D721Med (cell line): ENCODE measurements at regions not wholly inside any gene's neighbourhood (a gene's known extent, or its start where the extent isn't known, plus 50 kb on each side); places are given as distances from the start of the nearest gene placed in this dataset.

Experiments used
- DNase-seq: peaks from one replicate; pipeline ENCODE4 v3.0.0; 2011; ENCODE audit warnings: low spot score; ENCODE audit not compliant: insufficient read length
- FAIRE-seq: peaks from 2 replicates; lab custom pipeline; 2011; peaks lifted over from hg19 to GRCh38; lab: Jason Lieb, UNC
- TF ChIP-seq, protein P1 (sequence below): IDR thresholded peaks from 2 replicates; pipeline ENCODE4 v1.5.1; 2012; ENCODE audit warnings: mild to moderate bottlenecking, control low read depth; ENCODE audit not compliant: insufficient read depth; ENCODE audit errors: missing control alignments

DNA sequence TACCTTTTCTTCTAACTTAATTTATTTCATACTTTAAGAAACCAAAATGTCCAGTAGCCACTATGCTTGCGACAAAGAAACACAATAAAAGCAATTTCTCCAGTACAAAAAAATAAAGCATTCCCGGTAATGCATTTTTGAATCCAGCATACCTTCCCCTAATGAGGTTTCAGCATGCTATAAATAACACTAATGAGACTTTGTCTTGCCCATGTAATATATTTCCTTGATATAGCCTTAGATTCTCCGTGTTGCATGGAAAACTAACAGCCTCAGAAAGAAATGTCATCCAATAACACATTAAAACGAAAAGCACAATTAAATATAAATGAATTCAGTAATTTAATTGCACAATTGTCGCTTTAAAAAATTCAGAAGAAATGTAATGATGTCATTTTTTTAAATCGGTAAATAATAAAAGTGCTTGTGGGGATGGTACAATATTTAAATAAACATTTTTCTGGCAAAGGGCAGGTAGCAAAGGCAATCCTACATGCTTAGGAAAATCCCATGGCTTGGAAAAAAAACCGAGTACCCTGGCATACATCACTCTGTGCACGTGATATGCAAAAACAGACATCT is 225.2 kb upstream of the PPARGC1A start:
- DNase-seq (no peak), FAIRE-seq (no peak)
- TF ChIP-seq, protein P1, sequence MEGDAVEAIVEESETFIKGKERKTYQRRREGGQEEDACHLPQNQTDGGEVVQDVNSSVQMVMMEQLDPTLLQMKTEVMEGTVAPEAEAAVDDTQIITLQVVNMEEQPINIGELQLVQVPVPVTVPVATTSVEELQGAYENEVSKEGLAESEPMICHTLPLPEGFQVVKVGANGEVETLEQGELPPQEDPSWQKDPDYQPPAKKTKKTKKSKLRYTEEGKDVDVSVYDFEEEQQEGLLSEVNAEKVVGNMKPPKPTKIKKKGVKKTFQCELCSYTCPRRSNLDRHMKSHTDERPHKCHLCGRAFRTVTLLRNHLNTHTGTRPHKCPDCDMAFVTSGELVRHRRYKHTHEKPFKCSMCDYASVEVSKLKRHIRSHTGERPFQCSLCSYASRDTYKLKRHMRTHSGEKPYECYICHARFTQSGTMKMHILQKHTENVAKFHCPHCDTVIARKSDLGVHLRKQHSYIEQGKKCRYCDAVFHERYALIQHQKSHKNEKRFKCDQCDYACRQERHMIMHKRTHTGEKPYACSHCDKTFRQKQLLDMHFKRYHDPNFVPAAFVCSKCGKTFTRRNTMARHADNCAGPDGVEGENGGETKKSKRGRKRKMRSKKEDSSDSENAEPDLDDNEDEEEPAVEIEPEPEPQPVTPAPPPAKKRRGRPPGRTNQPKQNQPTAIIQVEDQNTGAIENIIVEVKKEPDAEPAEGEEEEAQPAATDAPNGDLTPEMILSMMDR = no peak

DNA sequence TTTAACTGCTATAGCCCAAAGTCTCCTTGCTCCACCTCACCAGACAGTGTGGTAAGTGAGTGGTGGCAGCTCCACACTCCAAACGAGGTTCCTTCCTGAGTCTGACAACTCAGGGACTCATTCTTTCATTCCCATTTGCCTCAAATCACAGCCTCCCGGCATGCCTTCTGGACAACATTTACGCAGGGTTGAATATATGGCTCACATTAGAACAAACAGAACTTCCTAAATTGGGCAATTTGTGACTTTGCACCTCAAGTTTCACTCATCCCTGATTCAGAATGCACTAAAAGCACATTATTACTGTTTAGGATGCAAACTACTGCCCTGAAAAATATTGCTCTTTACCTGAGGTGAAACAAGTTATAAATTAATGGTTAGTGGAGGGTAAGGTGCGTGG is 224.6 kb upstream of the PPARGC1A start:
- TF ChIP-seq, protein P1 = no peak
- DNase-seq (no peak), FAIRE-seq (no peak)

DNA sequence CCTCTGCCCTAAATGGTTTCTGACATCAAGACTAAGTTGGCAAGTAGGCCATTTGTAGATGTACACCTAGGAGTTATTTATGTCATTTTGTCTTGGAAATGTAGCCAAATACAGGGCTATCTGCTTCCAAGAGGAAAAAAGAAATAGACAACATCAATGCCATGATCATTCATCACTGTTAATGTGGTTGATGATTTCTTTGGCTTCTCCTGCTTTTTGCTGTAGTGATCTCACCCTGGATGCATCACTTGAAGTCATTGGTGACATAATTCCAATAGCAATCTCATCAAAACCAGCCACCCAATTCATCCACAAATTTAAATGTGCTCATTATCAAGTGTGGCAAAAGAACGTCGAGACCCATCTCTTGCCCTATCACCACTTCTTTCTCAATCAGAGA is 222.6 kb upstream of the PPARGC1A start:
- no peak for DNase-seq
- no peak for FAIRE-seq
- TF ChIP-seq, protein P1 = no peak

DNA sequence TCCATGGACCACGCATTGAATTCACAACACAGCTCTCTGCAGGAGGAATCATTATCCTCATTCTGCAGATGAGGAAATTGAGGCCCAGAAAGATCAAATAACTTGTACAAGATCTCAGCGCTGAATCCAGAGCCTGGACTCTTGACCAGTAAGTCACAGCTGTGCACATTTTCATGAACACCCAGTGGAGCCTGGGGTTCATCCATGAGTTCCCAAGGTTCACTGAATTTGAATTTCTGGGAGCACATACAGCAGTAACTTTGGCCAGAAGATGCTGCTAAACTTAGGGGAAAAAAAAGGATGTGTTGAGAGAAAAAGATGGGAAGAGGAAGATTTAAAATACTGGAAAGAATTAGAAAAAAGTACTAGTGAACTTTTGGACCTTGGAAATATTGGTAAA is 218.7 kb upstream of the PPARGC1A start:
- FAIRE-seq (no peak), DNase-seq (no peak)
- TF ChIP-seq, protein P1 = no peak

DNA sequence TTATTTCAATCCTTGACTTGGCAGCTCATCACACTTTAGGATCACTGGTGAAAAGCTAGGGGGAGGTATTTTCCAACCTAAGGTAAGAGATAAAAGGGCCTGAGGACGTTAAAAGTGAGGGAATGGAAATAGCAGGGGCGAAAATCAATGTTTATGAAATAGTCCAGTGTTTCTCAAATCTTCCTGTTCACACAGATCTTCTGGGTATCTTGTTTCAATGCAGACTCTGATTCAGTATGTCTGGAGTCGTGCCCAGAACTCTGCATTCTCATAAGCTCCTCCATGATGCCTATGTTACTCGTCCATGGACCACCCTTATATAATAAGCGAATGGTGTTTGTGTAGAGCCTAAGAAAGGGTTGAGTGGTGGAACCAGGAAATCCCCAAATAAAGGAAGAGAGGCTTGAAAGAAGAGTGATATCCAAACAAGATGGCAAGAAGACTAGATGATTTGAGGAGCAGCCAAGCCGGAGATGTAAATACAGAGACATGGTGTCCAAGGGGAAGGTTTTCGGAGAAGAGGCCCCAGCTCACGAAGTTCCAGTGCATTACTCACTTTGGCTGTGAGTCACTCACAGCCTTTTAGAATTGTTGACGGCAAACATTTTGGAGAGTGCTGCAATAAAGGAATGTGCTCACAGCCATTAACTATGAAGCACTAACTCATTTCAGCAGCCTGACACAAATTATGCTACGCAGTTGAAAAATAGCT is 215.6 kb upstream of the PPARGC1A start:
- DNase-seq (no peak), FAIRE-seq (no peak)
- TF ChIP-seq, protein P1 = no peak

DNA sequence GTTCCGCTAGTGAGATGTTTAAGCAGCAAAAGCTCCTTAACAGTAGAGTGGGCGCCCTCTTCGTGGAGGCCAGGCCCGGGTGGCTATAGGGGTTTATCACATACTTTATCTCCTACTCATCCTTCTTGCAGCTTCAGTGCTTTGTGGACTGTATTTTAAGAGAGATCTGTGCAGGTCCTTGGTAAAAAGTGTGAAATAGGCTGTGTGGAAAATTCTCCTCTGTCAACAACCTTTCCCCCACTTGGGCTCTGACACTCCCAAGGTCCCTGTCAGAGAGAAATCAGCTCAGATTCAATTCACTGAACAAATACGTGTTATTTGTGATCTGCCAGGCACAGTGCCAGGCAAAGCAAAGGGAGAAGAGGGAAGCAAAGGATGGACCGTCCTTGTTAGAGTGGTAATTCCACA is 214.3 kb upstream of the PPARGC1A start:
- DNase-seq = no peak
- TF ChIP-seq, protein P1 = no peak
- FAIRE-seq = no peak
